NB4 (cell line): ENCODE measurements at regions not wholly inside any gene's neighbourhood (a gene's known extent, or its start where the extent isn't known, plus 50 kb on each side); places are given as distances from the start of the nearest gene placed in this dataset.

Source experiments
- DNase-seq: peaks from one replicate; pipeline ENCODE4 v3.0.0; 2010; ENCODE audit warnings: low read depth
- H3K4me3 ChIP-seq: one replicate; pipeline ENCODE4 v1.5.1; 2011; ENCODE audit warnings: mild to moderate bottlenecking, low read depth, low read length, moderate library complexity
- CTCF ChIP-seq: IDR thresholded peaks from one replicate; pipeline ENCODE4 v1.5.1; 2012; ENCODE audit warnings: low read depth, low read length
- MAX ChIP-seq: IDR thresholded peaks from 2 replicates; pipeline ENCODE4 v1.6.1; 2011; ENCODE audit warnings: low read depth, low read length
- MYC ChIP-seq: IDR thresholded peaks from 2 replicates; pipeline ENCODE4 v1.6.1; 2011; ENCODE audit warnings: low read depth, low read length
- POLR2A ChIP-seq: IDR thresholded peaks from 2 replicates; pipeline ENCODE4 v1.6.1; 2011; ENCODE audit warnings: mild to moderate bottlenecking; ENCODE audit not compliant: insufficient read length; ENCODE audit errors: extremely low read depth

- DNase-seq = no peak
- TF ChIP-seq POLR2A (no peak), MYC (no peak), CTCF (no peak), MAX (no peak)
- no peak overlapping the region for H3K4me3 ChIP-seq
Observed at GRCh38 chr3:64884536-64884935, 196.7 kb upstream of the ADAMTS9 start.

- DNase-seq = no peak
- TF ChIP-seq CTCF (no peak), POLR2A (no peak), MYC (no peak), MAX (no peak)
- H3K4me3 ChIP-seq = no peak overlapping the region
Observed at GRCh38 chr3:64880916-64881315, 193.1 kb upstream of the ADAMTS9 start.

GRCh38 chr3:64878362-64878761 is 190.6 kb upstream of the ADAMTS9 start:
- no peak for DNase-seq
- H3K4me3 ChIP-seq = no peak overlapping the region
- no peak for TF ChIP-seq POLR2A
- TF ChIP-seq CTCF = no peak
- no peak for TF ChIP-seq MYC
- TF ChIP-seq MAX = no peak

GRCh38 chr3:64873400-64873799 is 185.6 kb upstream of the ADAMTS9 start:
- TF ChIP-seq MYC (no peak), MAX (no peak), POLR2A (no peak), CTCF (no peak)
- no peak overlapping the region for H3K4me3 ChIP-seq
- no peak for DNase-seq

- TF ChIP-seq MAX = no peak
- no peak for TF ChIP-seq CTCF
- DNase-seq = no peak
Observed at GRCh38 chr3:64872345-64872744, 184.5 kb upstream of the ADAMTS9 start.

GRCh38 chr3:64871834-64872249 is 184.0 kb upstream of the ADAMTS9 start:
- no peak overlapping the region for H3K4me3 ChIP-seq
- TF ChIP-seq MAX = no peak
- DNase-seq = no peak

More at GRCh38 chr3:64872345-64872744, 184.5 kb upstream of the ADAMTS9 start:
- H3K4me3 ChIP-seq = no peak overlapping the region
